Endodermal cell (in vitro differentiated cells): ENCODE measurements at regions not wholly inside any gene's neighbourhood (a gene's known extent, or its start where the extent isn't known, plus 50 kb on each side); places are given as distances from the start of the nearest gene placed in this dataset.
A peak's percentile ranks its signal among the peaks of the same experiment; 100 is the strongest.

ENCODE experiments used
- DNase-seq: peaks from one replicate; pipeline ENCODE4 v3.0.0-alpha.2; 2017
- H3K27ac ChIP-seq: 2 replicates; pipeline ENCODE4 v1.5.1; 2013; ENCODE audit warnings: mild to moderate bottlenecking, low read depth, low read length, moderate library complexity
- H3K27me3 ChIP-seq: 2 replicates; pipeline ENCODE4 v1.6.1; 2013; ENCODE audit warnings: mild to moderate bottlenecking, low read length, moderate library complexity; ENCODE audit not compliant: insufficient read depth, control insufficient read depth, poor library complexity, severe bottlenecking
- H3K36me3 ChIP-seq: 2 replicates; pipeline ENCODE4 v1.7.0; 2013; ENCODE audit warnings: mild to moderate bottlenecking, low read length, moderate library complexity; ENCODE audit not compliant: control insufficient read depth, insufficient read depth
- H3K4me1 ChIP-seq: one replicate; pipeline ENCODE4 v1.7.0; 2013; ENCODE audit warnings: low read length; ENCODE audit not compliant: control insufficient read depth, insufficient read depth
- H3K4me3 ChIP-seq: 2 replicates; pipeline ENCODE4 v1.5.1; 2013; ENCODE audit warnings: mild to moderate bottlenecking, low read length, moderate library complexity
- H3K9ac ChIP-seq: 2 replicates; pipeline ENCODE4 v1.6.1; 2013; ENCODE audit warnings: mild to moderate bottlenecking, low read length, moderate library complexity; ENCODE audit not compliant: poor library complexity, severe bottlenecking; ENCODE audit errors: extremely low read depth
- H3K9me3 ChIP-seq: 2 replicates; pipeline ENCODE4 v1.6.1; 2013; ENCODE audit warnings: mild to moderate bottlenecking, low read length, moderate library complexity; ENCODE audit not compliant: control insufficient read depth
- H3K27ac Mint-ChIP-seq: 2 replicates; pipeline ENCODE4 v1.8.0; 2020; ENCODE audit warnings: mixed read lengths
- H3K27me3 Mint-ChIP-seq: 2 replicates; pipeline ENCODE4 v1.8.0; 2021; ENCODE audit warnings: mild to moderate bottlenecking, mixed read lengths; ENCODE audit not compliant: insufficient read depth
- H3K36me3 Mint-ChIP-seq: 2 replicates; pipeline ENCODE4 v1.8.0; 2020; ENCODE audit warnings: low read depth, mixed read lengths
- H3K4me1 Mint-ChIP-seq: 2 replicates; pipeline ENCODE4 v1.8.0; 2020; ENCODE audit warnings: mixed read lengths
- H3K4me3 Mint-ChIP-seq: 2 replicates; pipeline ENCODE4 v1.8.0; 2020; ENCODE audit warnings: mild to moderate bottlenecking, moderate library complexity, mixed read lengths
- H3K9me3 Mint-ChIP-seq: 2 replicates; pipeline ENCODE4 v1.8.0; 2020; ENCODE audit warnings: mild to moderate bottlenecking, mixed read lengths
- WGBS, 2 experiments: methylation state at CpG; one replicate each; pipeline versions ENCODE4 v1.1.5 to v1.1.7; 2013; ENCODE audit warnings: missing lambda C conversion rate in 2 of 2, mixed read lengths in 1 of 2; ENCODE audit not compliant: insufficient coverage in 1 of 2, insufficient read length in 1 of 2; 5-methylcytosine and 5-hydroxymethylcytosine counted together
- TF ChIP-seq, protein P1 (sequence below): fragments of 200-600 bp; sonication (generic); conservative IDR thresholded peaks from 2 replicates; pipeline ENCODE4 v1.5.0; 2021; ENCODE audit warnings: antibody characterized with exemption, mild to moderate bottlenecking

GRCh38 chr1:213643360-213643759 is 344.4 kb upstream of the PROX1 start:
- H3K36me3 ChIP-seq, result no peaks in the 10 kb centered on the region
- no peaks in the 10 kb centered on the region for H3K9me3 Mint-ChIP-seq
- H3K4me3 Mint-ChIP-seq, result no peak overlapping the region
- no peaks in the 10 kb centered on the region for H3K36me3 Mint-ChIP-seq
- no peak for DNase-seq
- H3K27ac Mint-ChIP-seq, result no peak overlapping the region
- no peaks in the 10 kb centered on the region for H3K27me3 ChIP-seq
- H3K27me3 Mint-ChIP-seq, result no peaks in the 10 kb centered on the region
- H3K9ac ChIP-seq, result no peak overlapping the region
- no peak overlapping the region for H3K27ac ChIP-seq
- TF ChIP-seq, protein P1, sequence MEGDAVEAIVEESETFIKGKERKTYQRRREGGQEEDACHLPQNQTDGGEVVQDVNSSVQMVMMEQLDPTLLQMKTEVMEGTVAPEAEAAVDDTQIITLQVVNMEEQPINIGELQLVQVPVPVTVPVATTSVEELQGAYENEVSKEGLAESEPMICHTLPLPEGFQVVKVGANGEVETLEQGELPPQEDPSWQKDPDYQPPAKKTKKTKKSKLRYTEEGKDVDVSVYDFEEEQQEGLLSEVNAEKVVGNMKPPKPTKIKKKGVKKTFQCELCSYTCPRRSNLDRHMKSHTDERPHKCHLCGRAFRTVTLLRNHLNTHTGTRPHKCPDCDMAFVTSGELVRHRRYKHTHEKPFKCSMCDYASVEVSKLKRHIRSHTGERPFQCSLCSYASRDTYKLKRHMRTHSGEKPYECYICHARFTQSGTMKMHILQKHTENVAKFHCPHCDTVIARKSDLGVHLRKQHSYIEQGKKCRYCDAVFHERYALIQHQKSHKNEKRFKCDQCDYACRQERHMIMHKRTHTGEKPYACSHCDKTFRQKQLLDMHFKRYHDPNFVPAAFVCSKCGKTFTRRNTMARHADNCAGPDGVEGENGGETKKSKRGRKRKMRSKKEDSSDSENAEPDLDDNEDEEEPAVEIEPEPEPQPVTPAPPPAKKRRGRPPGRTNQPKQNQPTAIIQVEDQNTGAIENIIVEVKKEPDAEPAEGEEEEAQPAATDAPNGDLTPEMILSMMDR, result no peak
- H3K4me3 ChIP-seq, result no peak overlapping the region
- H3K4me1 Mint-ChIP-seq, result no peaks in the 10 kb centered on the region
- no peaks in the 10 kb centered on the region for H3K4me1 ChIP-seq
- H3K9me3 ChIP-seq, result no peaks in the 10 kb centered on the region

DNA sequence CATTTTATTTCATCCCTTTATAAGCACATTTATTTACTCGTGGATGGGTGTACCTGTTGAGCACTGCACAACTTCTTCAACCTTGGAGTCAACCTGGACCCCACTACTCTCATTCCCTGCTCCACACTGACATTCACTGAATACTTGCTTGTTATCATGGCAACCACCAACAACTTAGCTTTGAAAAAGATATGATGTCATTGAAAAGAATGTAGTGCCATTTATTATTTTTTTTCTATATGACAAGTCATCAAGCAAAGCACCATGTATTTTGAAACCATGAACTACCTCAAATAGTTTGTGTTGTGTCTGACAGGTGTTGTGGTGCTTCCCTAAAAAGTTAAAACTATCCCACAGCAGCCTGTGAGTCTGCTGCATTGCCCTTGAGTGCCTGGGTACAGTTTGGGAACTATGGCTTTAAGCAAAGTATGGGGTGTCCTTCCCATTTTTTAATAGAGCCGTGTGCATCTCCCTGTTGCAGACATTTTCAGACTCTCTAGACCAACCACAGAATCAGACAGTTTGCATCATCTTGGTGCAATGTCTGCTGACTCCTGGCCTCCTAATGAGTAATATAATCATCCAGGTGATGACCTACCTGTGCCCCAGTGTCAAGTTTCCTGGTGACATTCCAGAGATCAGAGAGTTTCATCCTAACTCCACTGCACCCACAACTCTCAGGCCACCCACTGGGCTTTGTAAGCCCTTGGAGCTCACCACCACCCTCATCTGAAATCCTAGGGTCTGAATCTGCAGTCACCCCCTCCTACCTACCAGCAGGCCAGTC is 339.7 kb upstream of the PROX1 start:
- no peak overlapping the region for H3K27ac ChIP-seq
- no peak overlapping the region for H3K9ac ChIP-seq
- Mint-ChIP-seq H3K27me3 (peaks cover 2% of the 10 kb centered on the region), H3K9me3 (no peaks in the 10 kb centered on the region), H3K4me3 (no peak overlapping the region), H3K4me1 (peaks cover 16% of the 10 kb centered on the region), H3K27ac (no peak overlapping the region), H3K36me3 (no peaks in the 10 kb centered on the region)
- TF ChIP-seq, protein P1, result no peak
- no peak overlapping the region for H3K4me3 ChIP-seq
- WGBS, 2 experiments, result 0 to 45% methylated on average over 1 to 2 of the region's 2 CpGs
- no peaks in the 10 kb centered on the region for H3K36me3 ChIP-seq
- no peak for DNase-seq
- H3K27me3 ChIP-seq, result no peaks in the 10 kb centered on the region
- H3K9me3 ChIP-seq, result no peaks in the 10 kb centered on the region
- peaks cover 5% of the 10 kb centered on the region for H3K4me1 ChIP-seq

DNA sequence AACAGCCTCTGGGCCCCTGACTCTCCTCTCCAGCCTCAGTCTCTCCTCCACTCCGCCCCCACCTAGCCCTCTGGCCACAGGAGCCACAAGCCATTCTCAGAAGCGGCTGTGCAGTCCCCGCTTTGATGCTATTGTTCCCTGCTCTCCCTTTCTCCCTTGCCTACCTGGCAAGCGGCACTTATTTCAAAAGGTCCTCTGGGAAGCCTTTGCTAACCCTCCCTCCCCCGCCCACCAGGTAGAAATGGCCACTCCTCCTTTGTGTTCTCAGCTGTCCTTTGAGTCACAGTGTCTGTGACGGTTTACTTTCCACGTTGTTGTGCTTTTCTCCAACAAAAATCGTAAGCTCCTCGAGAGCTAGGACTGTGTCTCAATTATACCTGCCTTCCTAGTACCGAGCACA is 338.4 kb upstream of the PROX1 start:
- WGBS, 2 experiments, result 86 to 94% methylated on average over 6 to 10 of the region's 10 CpGs
- Mint-ChIP-seq H3K9me3 (no peaks in the 10 kb centered on the region), H3K4me1 (peaks cover 16% of the 10 kb centered on the region), H3K27me3 (peaks cover 2% of the 10 kb centered on the region), H3K36me3 (no peaks in the 10 kb centered on the region), H3K4me3 (no peak overlapping the region), H3K27ac (no peak overlapping the region)
- Histone ChIP-seq H3K27me3 (no peaks in the 10 kb centered on the region), H3K36me3 (no peaks in the 10 kb centered on the region), H3K4me3 (no peak overlapping the region), H3K9ac (no peak overlapping the region), H3K27ac (no peak overlapping the region), H3K4me1 (peaks cover 5% of the 10 kb centered on the region), H3K9me3 (no peaks in the 10 kb centered on the region)
- DNase-seq, result peak; percentile 61
- TF ChIP-seq, protein P1, result no peak
